CD4-positive, alpha-beta T cell (primary cell): ENCODE measurements at regions not wholly inside any gene's neighbourhood (a gene's known extent, or its start where the extent isn't known, plus 50 kb on each side); places are given as distances from the start of the nearest gene placed in this dataset.

Experiments
- ATAC-seq: fragments of 200-7000 bp; cut with Tn5 transposase; one replicate; pipeline ENCODE4 v1.10.0; 2022; ENCODE audit warnings: mild to moderate bottlenecking; ENCODE audit not compliant: poor library complexity
- CTCF ChIA-PET: fragments of 350-600 bp; sonication (Branson Sonifier 250); formaldehyde crosslinking; loops from one replicate; lab custom pipeline; 2021; ENCODE audit warnings: antibody characterized with exemption, inconsistent platforms; lab: Charles Lee
- POLR2A ChIA-PET: fragments of 350-600 bp; sonication (Branson Sonifier 250); formaldehyde crosslinking; loops from one replicate; lab custom pipeline; 2021; ENCODE audit warnings: antibody characterized with exemption, inconsistent platforms; lab: Charles Lee
- DNase-seq, 14 experiments: peaks; one replicate each; pipeline ENCODE4 v3.0.0-alpha.2; 2013 to 2020; ENCODE audit warnings: mixed read lengths in 2 of 14
- H3K27ac ChIP-seq, 2 donors: one replicate each; pipeline versions ENCODE4 v1.5.1 to v1.7.0; 2013; ENCODE audit warnings: low read length in 2 of 2, low read depth in 1 of 2, mild to moderate bottlenecking in 1 of 2
- H3K27me3 ChIP-seq, 2 experiments: 1 replicate in 1 of 2; 2 replicates in 1 of 2; pipeline versions ENCODE4 v1.6.1 to v1.7.0; 2013; ENCODE audit warnings: low read length in 2 of 2, control low read depth in 1 of 2, mild to moderate bottlenecking in 1 of 2, moderate library complexity in 1 of 2; ENCODE audit not compliant: insufficient read depth in 2 of 2, control insufficient read depth in 1 of 2
- H3K36me3 ChIP-seq: one replicate; pipeline ENCODE4 v1.6.1; 2013; ENCODE audit warnings: low read length, control low read depth; ENCODE audit not compliant: insufficient read depth
- H3K4me1 ChIP-seq: one replicate; pipeline ENCODE4 v1.6.1; 2013; ENCODE audit warnings: low read length, control low read depth; ENCODE audit not compliant: insufficient read depth
- H3K4me3 ChIP-seq: one replicate; pipeline ENCODE4 v1.5.1; 2013; ENCODE audit warnings: mild to moderate bottlenecking, low read length, moderate library complexity
- H3K9me3 ChIP-seq, 2 experiments: 1 replicate in 1 of 2; 2 replicates in 1 of 2; pipeline versions ENCODE4 v1.6.1 to v1.7.0; 2013; ENCODE audit warnings: low read length in 2 of 2, mild to moderate bottlenecking in 2 of 2, control low read depth in 1 of 2, moderate library complexity in 1 of 2; ENCODE audit not compliant: control insufficient read depth in 1 of 2, insufficient read depth in 1 of 2
- H3K27ac Mint-ChIP-seq: one replicate; pipeline ENCODE4 v1.8.0; 2020; ENCODE audit warnings: mixed read lengths
- H3K27me3 Mint-ChIP-seq: one replicate; pipeline ENCODE4 v1.8.0; 2021; ENCODE audit warnings: mixed read lengths
- H3K36me3 Mint-ChIP-seq: one replicate; pipeline ENCODE4 v1.8.0; 2021; ENCODE audit warnings: low read depth, mixed read lengths
- H3K4me1 Mint-ChIP-seq: one replicate; pipeline ENCODE4 v1.8.0; 2021; ENCODE audit warnings: low read depth, mixed read lengths
- H3K4me3 Mint-ChIP-seq: one replicate; pipeline ENCODE4 v1.8.0; 2020; ENCODE audit warnings: mild to moderate bottlenecking, mixed read lengths
- H3K9me3 Mint-ChIP-seq: one replicate; pipeline ENCODE4 v1.8.0; 2020; ENCODE audit warnings: mixed read lengths
- intact Hi-C, 2 experiments: fragments of 100-400 bp; cut with DNase I in 1 of 2; cut with micrococcal nuclease in 1 of 2; formaldehyde crosslinking; loops; one replicate each; pipeline versions ENCODE4 v1.15.1 to v1.9.0; 2023 to 2025; cut with DNase I, micrococcal nuclease
- TF ChIP-seq, protein P1 (sequence below): fragments of 200-600 bp; IDR thresholded peaks from one replicate; pipeline ENCODE4 v1.8.0; 2022; ENCODE audit warnings: antibody characterized with exemption, mild to moderate bottlenecking

DNA sequence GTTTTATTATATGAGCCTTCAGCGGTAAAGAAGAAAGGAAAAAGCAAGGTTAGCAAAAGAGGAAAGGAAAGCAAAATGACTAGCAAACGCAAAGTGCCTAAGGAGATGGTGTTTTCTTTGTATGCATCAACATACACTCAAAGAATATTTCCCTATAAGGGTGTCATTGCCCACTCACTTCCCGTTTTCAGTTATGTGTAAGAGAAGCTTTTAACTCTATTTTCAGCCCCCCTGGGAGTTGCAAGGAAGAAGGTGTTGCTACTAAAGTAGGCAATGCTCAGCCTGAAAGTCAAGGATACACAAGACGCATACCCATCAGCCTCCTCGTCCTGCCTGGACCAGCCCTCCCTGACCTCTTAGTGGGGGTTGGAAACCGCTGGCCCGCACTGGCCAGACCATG, 267.7 kb upstream of the ZFHX3 start:
- TF ChIP-seq, protein P1, sequence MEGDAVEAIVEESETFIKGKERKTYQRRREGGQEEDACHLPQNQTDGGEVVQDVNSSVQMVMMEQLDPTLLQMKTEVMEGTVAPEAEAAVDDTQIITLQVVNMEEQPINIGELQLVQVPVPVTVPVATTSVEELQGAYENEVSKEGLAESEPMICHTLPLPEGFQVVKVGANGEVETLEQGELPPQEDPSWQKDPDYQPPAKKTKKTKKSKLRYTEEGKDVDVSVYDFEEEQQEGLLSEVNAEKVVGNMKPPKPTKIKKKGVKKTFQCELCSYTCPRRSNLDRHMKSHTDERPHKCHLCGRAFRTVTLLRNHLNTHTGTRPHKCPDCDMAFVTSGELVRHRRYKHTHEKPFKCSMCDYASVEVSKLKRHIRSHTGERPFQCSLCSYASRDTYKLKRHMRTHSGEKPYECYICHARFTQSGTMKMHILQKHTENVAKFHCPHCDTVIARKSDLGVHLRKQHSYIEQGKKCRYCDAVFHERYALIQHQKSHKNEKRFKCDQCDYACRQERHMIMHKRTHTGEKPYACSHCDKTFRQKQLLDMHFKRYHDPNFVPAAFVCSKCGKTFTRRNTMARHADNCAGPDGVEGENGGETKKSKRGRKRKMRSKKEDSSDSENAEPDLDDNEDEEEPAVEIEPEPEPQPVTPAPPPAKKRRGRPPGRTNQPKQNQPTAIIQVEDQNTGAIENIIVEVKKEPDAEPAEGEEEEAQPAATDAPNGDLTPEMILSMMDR, result no peak
- intact Hi-C loops, result no loop called here
- no peaks in the 10 kb centered on the region for H3K36me3 ChIP-seq
- no peak overlapping the region for H3K4me3 Mint-ChIP-seq
- ChIA-PET CTCF (no interaction called here), POLR2A (no interaction called here)
- H3K9me3 ChIP-seq, result peaks cover 0 to 6% of the 10 kb centered on the region in 2 experiments
- no peak for DNase-seq
- H3K4me3 ChIP-seq, result no peak overlapping the region
- no peak overlapping the region for H3K27ac ChIP-seq
- H3K36me3 Mint-ChIP-seq, result no peaks in the 10 kb centered on the region
- H3K27ac Mint-ChIP-seq, result no peak overlapping the region
- ATAC-seq, result no peak
- no peaks in the 10 kb centered on the region for H3K4me1 ChIP-seq
- peaks cover 4% of the 10 kb centered on the region for H3K9me3 Mint-ChIP-seq
- H3K27me3 Mint-ChIP-seq, result no peaks in the 10 kb centered on the region
- H3K27me3 ChIP-seq, result no peaks in the 10 kb centered on the region
- H3K4me1 Mint-ChIP-seq, result no peaks in the 10 kb centered on the region

DNA sequence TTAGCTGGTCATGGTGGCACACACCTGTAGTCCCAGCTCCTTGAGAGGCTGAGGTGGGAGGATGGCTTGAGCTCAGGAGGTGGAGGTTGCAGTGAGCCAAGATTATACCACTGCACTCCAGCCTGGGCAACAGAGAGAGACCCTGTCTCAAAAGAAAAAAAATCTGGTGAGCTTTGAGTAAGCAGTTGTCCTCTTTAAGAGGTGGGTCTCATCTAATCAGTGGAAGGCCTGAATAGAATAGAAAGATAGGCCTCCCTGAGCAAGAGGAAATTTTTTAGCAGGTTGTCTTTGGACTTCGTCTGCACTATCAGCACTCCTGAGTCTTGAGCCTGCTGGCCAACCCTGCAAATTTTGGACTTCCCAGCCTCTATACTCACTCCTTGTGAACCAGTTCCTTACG, 266.0 kb upstream of the ZFHX3 start:
- ATAC-seq, result no peak
- peaks cover 0 to 6% of the 10 kb centered on the region in 2 experiments for H3K9me3 ChIP-seq
- H3K4me3 ChIP-seq, result no peak overlapping the region
- H3K27me3 Mint-ChIP-seq, result peaks cover 6% of the 10 kb centered on the region
- CTCF ChIA-PET, result no interaction called here
- H3K27me3 ChIP-seq, result no peaks in the 10 kb centered on the region
- H3K4me3 Mint-ChIP-seq, result no peak overlapping the region
- no peaks in the 10 kb centered on the region for H3K4me1 ChIP-seq
- TF ChIP-seq, protein P1, result no peak
- H3K4me1 Mint-ChIP-seq, result no peaks in the 10 kb centered on the region
- POLR2A ChIA-PET, result no interaction called here
- H3K9me3 Mint-ChIP-seq, result peaks cover 4% of the 10 kb centered on the region
- no peaks in the 10 kb centered on the region for H3K36me3 Mint-ChIP-seq
- H3K27ac Mint-ChIP-seq, result no peak overlapping the region
- DNase-seq, result no peak
- no peak overlapping the region for H3K27ac ChIP-seq
- H3K36me3 ChIP-seq, result no peaks in the 10 kb centered on the region
- intact Hi-C loops, result no loop called here

DNA sequence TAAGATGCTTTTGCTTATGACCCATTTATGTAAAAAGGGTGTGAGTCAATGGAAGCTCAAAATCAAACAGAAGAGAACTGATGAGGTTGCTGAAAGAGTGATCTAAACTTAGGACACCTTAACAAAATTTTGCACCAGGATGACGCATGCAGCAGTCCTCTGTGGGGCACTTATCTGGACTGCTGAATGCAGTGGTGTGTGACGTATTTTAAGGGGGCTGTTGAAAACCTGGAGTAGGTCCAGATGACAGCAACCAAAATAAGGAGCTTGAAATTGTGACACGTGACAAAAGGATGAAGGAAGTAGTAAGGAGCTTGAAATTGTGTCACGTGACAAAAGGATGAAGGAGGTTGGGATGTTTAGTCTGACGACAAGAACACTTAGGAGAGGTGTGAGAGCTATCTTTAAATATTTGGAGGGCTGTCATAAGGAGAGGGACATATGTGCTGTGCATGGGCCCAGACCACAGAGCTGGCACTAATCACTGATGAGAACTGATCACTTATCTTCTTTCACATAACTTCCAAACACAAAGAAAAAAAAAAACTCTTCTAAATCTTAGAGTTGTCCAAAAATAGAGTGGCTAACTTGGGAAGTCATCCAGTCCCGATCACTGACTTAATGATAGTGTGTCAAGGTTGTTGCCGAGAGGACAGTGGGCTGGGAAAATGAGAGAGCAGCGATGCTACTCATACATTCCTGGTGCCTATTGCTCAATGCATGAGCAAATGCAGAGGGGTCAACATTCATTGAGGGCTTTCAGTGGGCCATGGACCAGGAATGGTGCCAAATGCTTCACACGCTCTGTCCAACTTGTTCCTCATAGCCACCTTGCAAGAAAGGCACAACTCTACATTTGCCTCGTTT, 264.2 kb upstream of the ZFHX3 start:
- Mint-ChIP-seq H3K4me3 (no peak overlapping the region), H3K27me3 (peaks cover 6% of the 10 kb centered on the region), H3K36me3 (no peaks in the 10 kb centered on the region), H3K9me3 (peaks cover 4% of the 10 kb centered on the region), H3K4me1 (no peaks in the 10 kb centered on the region), H3K27ac (no peak overlapping the region)
- CTCF ChIA-PET, result interaction anchor here (0.8 kb wide), 1 partner anchor 25 kb away, joined by 3 read pairs; no protein-coding TSS in a partner anchor
- ATAC-seq, result no peak
- Histone ChIP-seq H3K27me3 (no peaks in the 10 kb centered on the region), H3K27ac (no peak overlapping the region), H3K4me1 (no peaks in the 10 kb centered on the region), H3K9me3 (peaks cover 0 to 3% of the 10 kb centered on the region in 2 experiments), H3K4me3 (no peak overlapping the region), H3K36me3 (no peaks in the 10 kb centered on the region)
- DNase-seq, result no peak
- intact Hi-C loops, result no loop called here
- POLR2A ChIA-PET, result no interaction called here
- TF ChIP-seq, protein P1, result no peak
